HCT116 (cell line): ENCODE measurements at regions not wholly inside any gene's neighbourhood (a gene's known extent, or its start where the extent isn't known, plus 50 kb on each side); places are given as distances from the start of the nearest gene placed in this dataset.

Experiments
- ATAC-seq: fragments of 200-7000 bp; cut with Tn5 transposase; 2 replicates; pipeline ENCODE4 v1.9.1; 2020; ENCODE audit warnings: mild to moderate bottlenecking, moderate library complexity
- BruUV-seq: library from RNA; stranded (reverse); fragments of 400-500 nt; replicated peaks from 2 replicates; lab custom pipeline; 2021; lab: Mats Ljungman, UMichigan
- CTCF ChIA-PET: fragments of 300-600 bp; sonication (Branson Sonifier 250); formaldehyde crosslinking; loops from one replicate; lab custom pipeline; 2021; ENCODE audit warnings: antibody characterized with exemption; lab: Charles Lee
- POLR2A ChIA-PET: fragments of 300-600, 350-600 bp; sonication (Branson Sonifier 250); formaldehyde crosslinking; loops from one replicate; lab custom pipeline; 2021; ENCODE audit warnings: antibody characterized with exemption; lab: Charles Lee
- RAD21 ChIA-PET, 2 experiments: fragments of 300-600 bp; sonication (Branson Sonifier 250); formaldehyde crosslinking; loops; one replicate each; lab custom pipeline; 2023; ENCODE audit warnings: low total read pairs in 2 of 2; ENCODE audit not compliant: uncharacterized antibody in 2 of 2, unreplicated experiment in 2 of 2, low non-redundant PET in 1 of 2; lab: Charles Lee
- DNase-seq: peaks from one replicate; pipeline ENCODE4 v3.0.0-alpha.2; 2010; ENCODE audit warnings: low read depth, low spot score
- H2AFZ ChIP-seq: fragments of 200-600 bp; shearing (Covaris generic), sonication (generic); 2 replicates; pipeline ENCODE4 v1.6.1; 2017; ENCODE audit warnings: low read depth, mixed run types, mixed read lengths, antibody characterized with exemption, low read length; ENCODE audit not compliant: poor library complexity, severe bottlenecking
- H3K27ac ChIP-seq: 2 replicates; pipeline ENCODE4 v1.5.1; 2012; ENCODE audit warnings: low read depth, low read length
- H3K27me3 ChIP-seq: fragments of 200-600 bp; sonication (generic); 2 replicates; pipeline ENCODE4 v1.6.1; 2016; ENCODE audit warnings: mixed run types, low read length, mixed read lengths; ENCODE audit not compliant: insufficient read depth
- H3K36me3 ChIP-seq, 2 experiments: fragments of 200-500 bp in 1 of 2; fragments of 200-600 bp in 1 of 2; sonication (Bioruptor generic) in 1 of 2; sonication (generic) in 1 of 2; 2 replicates each; pipeline versions ENCODE4 v1.5.1 to v1.6.1; 2014 to 2016; ENCODE audit warnings: low read length in 2 of 2, inconsistent platforms in 1 of 2, mixed read lengths in 1 of 2, mixed run types in 1 of 2; ENCODE audit not compliant: insufficient read depth in 2 of 2, control insufficient read depth in 1 of 2
- H3K4me1 ChIP-seq, 2 experiments: fragments of 200-600 bp in 1 of 2; sonication (generic) in 1 of 2; 2 replicates each; pipeline versions ENCODE4 v1.5.1 to v1.6.1; 2012 to 2017; ENCODE audit warnings: low read length in 2 of 2, inconsistent platforms in 1 of 2, mild to moderate bottlenecking in 1 of 2, mixed read lengths in 1 of 2, mixed run types in 1 of 2, moderate library complexity in 1 of 2; ENCODE audit not compliant: insufficient read depth in 2 of 2, control insufficient read depth in 1 of 2
- H3K4me2 ChIP-seq: fragments of 200-600 bp; sonication (generic); 2 replicates; pipeline ENCODE4 v1.6.1; 2017; ENCODE audit warnings: mixed run types, low read length, mixed read lengths
- H3K4me3 ChIP-seq, 2 experiments: fragments of 200-600 bp in 1 of 2; sonication (generic) in 1 of 2; replicated peaks in 1 of 2; 2 replicates each; pipeline ENCODE4 v1.5.1; 2011 to 2016; ENCODE audit warnings: low read length in 2 of 2, control low read depth in 1 of 2, low read depth in 1 of 2, mild to moderate bottlenecking in 1 of 2, mixed read lengths in 1 of 2, mixed run types in 1 of 2
- H3K79me2 ChIP-seq: fragments of 200-600 bp; sonication (generic); 2 replicates; pipeline ENCODE4 v1.6.1; 2017; ENCODE audit warnings: mild to moderate bottlenecking, mixed run types, low read length, moderate library complexity, mixed read lengths; ENCODE audit not compliant: insufficient read depth
- H3K9ac ChIP-seq: fragments of 200-600 bp; sonication (generic); 2 replicates; pipeline ENCODE4 v1.6.1; 2016; ENCODE audit warnings: low read length, mixed read lengths
- H3K9me2 ChIP-seq: fragments of 200-600 bp; sonication (generic), shearing (Covaris generic); 2 replicates; pipeline ENCODE4 v1.6.1; 2017; ENCODE audit warnings: mixed run types, mild to moderate bottlenecking, moderate library complexity; ENCODE audit not compliant: insufficient read depth
- H3K9me3 ChIP-seq, 2 experiments: fragments of 200-500 bp in 1 of 2; fragments of 200-600 bp in 1 of 2; sonication (Bioruptor generic) in 1 of 2; sonication (generic) in 1 of 2; 2 replicates each; pipeline ENCODE4 v1.6.1; 2014 to 2017; ENCODE audit warnings: low read length in 2 of 2, mixed read lengths in 2 of 2, inconsistent platforms in 1 of 2, low read depth in 1 of 2, mild to moderate bottlenecking in 1 of 2, mixed run types in 1 of 2, moderate library complexity in 1 of 2; ENCODE audit not compliant: control insufficient read depth in 1 of 2, insufficient read depth in 1 of 2
- H4K20me1 ChIP-seq: fragments of 200-600 bp; sonication (generic), shearing (Covaris generic); 2 replicates; pipeline ENCODE4 v1.6.1; 2017; ENCODE audit warnings: mixed run types, mild to moderate bottlenecking, moderate library complexity; ENCODE audit not compliant: insufficient read depth
- CEBPB ChIP-seq: IDR thresholded peaks from 2 replicates; pipeline ENCODE4 v1.6.1; 2012; ENCODE audit warnings: low read depth
- ELF1 ChIP-seq: IDR thresholded peaks from 2 replicates; pipeline ENCODE4 v1.6.1; 2012; ENCODE audit warnings: low read depth, borderline replicate concordance
- EZH2 ChIP-seq: fragments of 200-600 bp; sonication (generic); IDR thresholded peaks from 2 replicates; pipeline ENCODE4 v1.6.1; 2017; ENCODE audit warnings: antibody characterized with exemption, mixed run types
- EZH2phosphoT487 ChIP-seq: fragments of 200-600 bp; IDR thresholded peaks from 2 replicates; pipeline ENCODE4 v1.6.1; 2018; ENCODE audit warnings: antibody characterized with exemption, borderline replicate concordance
- FOSL1 ChIP-seq: IDR thresholded peaks from 2 replicates; pipeline ENCODE4 v1.6.1; 2012; ENCODE audit warnings: low read depth
- POLR2A ChIP-seq: IDR thresholded peaks from 2 replicates; pipeline ENCODE4 v1.7.0; 2011; ENCODE audit warnings: borderline replicate concordance; ENCODE audit not compliant: insufficient read depth, insufficient read length; ENCODE audit errors: extremely low read depth
- RAD21 ChIP-seq: IDR thresholded peaks from 2 replicates; pipeline ENCODE4 v1.6.1; 2012; ENCODE audit warnings: low read depth, mild to moderate bottlenecking
- SP1 ChIP-seq: IDR thresholded peaks from 2 replicates; pipeline ENCODE4 v1.6.1; 2012; ENCODE audit warnings: low read depth
- TCF7L2 ChIP-seq: IDR thresholded peaks from 2 replicates; pipeline ENCODE4 v1.7.0; 2011; ENCODE audit warnings: borderline replicate concordance, inconsistent platforms; ENCODE audit not compliant: insufficient read depth, insufficient read length; ENCODE audit errors: extremely low read depth
- YY1 ChIP-seq: IDR thresholded peaks from 2 replicates; pipeline ENCODE4 v1.6.1; 2011; ENCODE audit warnings: low read length, low read depth, moderate library complexity, mild to moderate bottlenecking; ENCODE audit not compliant: insufficient replicate concordance; ENCODE audit errors: extremely low read depth
- ZFX ChIP-seq: fragments of 450-650 bp; IDR thresholded peaks from 2 replicates; pipeline ENCODE4 v1.6.1; 2017
- intact Hi-C: fragments of 100-400 bp; cut with micrococcal nuclease; formaldehyde crosslinking; loops from 2 replicates; pipeline ENCODE4 v1.10.0; 2022
- TF ChIP-seq, protein P1 (sequence below): IDR thresholded peaks from 2 replicates; pipeline ENCODE4 v1.6.1; 2011; ENCODE audit warnings: mild to moderate bottlenecking, low read length, moderate library complexity; ENCODE audit not compliant: insufficient replicate concordance; ENCODE audit errors: extremely low read depth
- TF ChIP-seq, protein P2 (sequence below): IDR thresholded peaks from 2 replicates; pipeline ENCODE4 v1.6.1; 2012; ENCODE audit warnings: low read depth

DNA sequence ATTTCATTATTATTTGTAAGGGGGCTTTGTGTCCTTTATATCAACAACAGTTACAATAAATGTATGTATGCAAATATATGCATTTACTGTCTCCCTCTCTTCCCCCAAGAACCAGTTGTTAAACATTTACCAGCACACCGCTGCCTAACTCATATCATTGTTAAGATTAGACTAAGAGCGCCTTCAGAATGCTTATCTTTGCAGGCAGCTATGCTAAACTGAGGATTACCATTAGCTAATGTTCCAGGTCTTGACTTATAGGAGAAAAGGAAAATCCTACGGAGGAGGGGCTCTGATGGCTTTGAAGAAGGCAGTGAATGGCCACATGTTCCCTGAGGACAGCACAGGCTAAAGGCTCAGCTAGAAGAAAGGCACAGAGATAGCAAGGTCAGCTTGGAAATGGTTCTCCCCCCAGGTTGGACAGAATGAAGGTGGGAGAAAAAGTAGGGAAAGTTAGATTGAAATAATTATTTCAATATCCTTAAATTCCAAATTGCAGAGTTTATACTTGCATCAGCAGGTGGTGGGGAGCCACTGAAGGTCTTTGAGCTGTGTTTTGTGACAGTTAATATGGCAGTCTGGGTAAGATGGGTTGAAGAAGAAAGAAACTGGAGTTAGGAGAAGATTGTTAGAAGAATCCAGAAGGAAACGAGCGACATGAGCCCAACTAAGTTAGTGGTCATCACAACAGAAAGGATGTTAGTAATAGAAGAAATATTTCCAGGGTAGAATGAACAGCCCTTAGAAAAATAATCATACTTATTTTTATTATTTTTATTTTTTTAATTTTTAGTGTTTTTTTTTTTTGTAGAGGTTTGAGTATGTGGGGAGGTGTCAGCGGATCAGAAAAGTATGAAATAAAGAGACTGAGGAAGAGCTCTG lies 87.0 kb upstream of the MAF start:
- H3K79me2 ChIP-seq = no peaks in the 10 kb centered on the region
- H3K4me1 ChIP-seq = no peaks in the 10 kb centered on the region
- ChIA-PET RAD21 (no interaction called here), CTCF (no interaction called here), POLR2A (no interaction called here)
- H2AFZ ChIP-seq = no peak overlapping the region
- DNase-seq = no peak
- no TSS peak for BruUV-seq
- no peaks in the 10 kb centered on the region for H3K36me3 ChIP-seq
- ATAC-seq = no peak
- H4K20me1 ChIP-seq = no peaks in the 10 kb centered on the region
- intact Hi-C loops = no loop called here
- H3K27me3 ChIP-seq = no peaks in the 10 kb centered on the region
- H3K9me2 ChIP-seq = no peaks in the 10 kb centered on the region
- no peak overlapping the region for H3K9ac ChIP-seq
- no peak overlapping the region for H3K4me2 ChIP-seq
- no peak overlapping the region for H3K27ac ChIP-seq
- no peak overlapping the region for H3K4me3 ChIP-seq
- TF ChIP-seq RAD21 = no peak
- H3K9me3 ChIP-seq = peaks cover 45 to 57% of the 10 kb centered on the region in 2 experiments

GRCh38 chr16:79685871-79686270 lies 85.3 kb upstream of the MAF start:
- intact Hi-C loops = no loop called here
- no peaks in the 10 kb centered on the region for H3K9me2 ChIP-seq
- ATAC-seq = no peak
- no TSS peak for BruUV-seq
- no peak overlapping the region for H3K9ac ChIP-seq
- H3K79me2 ChIP-seq = no peaks in the 10 kb centered on the region
- DNase-seq = no peak
- RAD21 ChIA-PET = no interaction called here
- no peak for TF ChIP-seq EZH2phosphoT487
- no peak for TF ChIP-seq POLR2A
- no peak for TF ChIP-seq CEBPB
- no peak for TF ChIP-seq TCF7L2
- TF ChIP-seq ELF1 = no peak
- TF ChIP-seq, protein P1, sequence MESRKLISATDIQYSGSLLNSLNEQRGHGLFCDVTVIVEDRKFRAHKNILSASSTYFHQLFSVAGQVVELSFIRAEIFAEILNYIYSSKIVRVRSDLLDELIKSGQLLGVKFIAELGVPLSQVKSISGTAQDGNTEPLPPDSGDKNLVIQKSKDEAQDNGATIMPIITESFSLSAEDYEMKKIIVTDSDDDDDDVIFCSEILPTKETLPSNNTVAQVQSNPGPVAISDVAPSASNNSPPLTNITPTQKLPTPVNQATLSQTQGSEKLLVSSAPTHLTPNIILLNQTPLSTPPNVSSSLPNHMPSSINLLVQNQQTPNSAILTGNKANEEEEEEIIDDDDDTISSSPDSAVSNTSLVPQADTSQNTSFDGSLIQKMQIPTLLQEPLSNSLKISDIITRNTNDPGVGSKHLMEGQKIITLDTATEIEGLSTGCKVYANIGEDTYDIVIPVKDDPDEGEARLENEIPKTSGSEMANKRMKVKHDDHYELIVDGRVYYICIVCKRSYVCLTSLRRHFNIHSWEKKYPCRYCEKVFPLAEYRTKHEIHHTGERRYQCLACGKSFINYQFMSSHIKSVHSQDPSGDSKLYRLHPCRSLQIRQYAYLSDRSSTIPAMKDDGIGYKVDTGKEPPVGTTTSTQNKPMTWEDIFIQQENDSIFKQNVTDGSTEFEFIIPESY = no peak
- no peak for TF ChIP-seq ZFX
- no peak for TF ChIP-seq RAD21
- TF ChIP-seq EZH2 = no peak
- TF ChIP-seq YY1 = no peak
- TF ChIP-seq, protein P2, sequence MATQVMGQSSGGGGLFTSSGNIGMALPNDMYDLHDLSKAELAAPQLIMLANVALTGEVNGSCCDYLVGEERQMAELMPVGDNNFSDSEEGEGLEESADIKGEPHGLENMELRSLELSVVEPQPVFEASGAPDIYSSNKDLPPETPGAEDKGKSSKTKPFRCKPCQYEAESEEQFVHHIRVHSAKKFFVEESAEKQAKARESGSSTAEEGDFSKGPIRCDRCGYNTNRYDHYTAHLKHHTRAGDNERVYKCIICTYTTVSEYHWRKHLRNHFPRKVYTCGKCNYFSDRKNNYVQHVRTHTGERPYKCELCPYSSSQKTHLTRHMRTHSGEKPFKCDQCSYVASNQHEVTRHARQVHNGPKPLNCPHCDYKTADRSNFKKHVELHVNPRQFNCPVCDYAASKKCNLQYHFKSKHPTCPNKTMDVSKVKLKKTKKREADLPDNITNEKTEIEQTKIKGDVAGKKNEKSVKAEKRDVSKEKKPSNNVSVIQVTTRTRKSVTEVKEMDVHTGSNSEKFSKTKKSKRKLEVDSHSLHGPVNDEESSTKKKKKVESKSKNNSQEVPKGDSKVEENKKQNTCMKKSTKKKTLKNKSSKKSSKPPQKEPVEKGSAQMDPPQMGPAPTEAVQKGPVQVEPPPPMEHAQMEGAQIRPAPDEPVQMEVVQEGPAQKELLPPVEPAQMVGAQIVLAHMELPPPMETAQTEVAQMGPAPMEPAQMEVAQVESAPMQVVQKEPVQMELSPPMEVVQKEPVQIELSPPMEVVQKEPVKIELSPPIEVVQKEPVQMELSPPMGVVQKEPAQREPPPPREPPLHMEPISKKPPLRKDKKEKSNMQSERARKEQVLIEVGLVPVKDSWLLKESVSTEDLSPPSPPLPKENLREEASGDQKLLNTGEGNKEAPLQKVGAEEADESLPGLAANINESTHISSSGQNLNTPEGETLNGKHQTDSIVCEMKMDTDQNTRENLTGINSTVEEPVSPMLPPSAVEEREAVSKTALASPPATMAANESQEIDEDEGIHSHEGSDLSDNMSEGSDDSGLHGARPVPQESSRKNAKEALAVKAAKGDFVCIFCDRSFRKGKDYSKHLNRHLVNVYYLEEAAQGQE = no peak
- no peak for TF ChIP-seq FOSL1
- TF ChIP-seq SP1 = no peak
- no peaks in the 10 kb centered on the region for H4K20me1 ChIP-seq
- H3K27ac ChIP-seq = no peak overlapping the region
- H3K36me3 ChIP-seq = no peaks in the 10 kb centered on the region
- H3K9me3 ChIP-seq = peaks cover 40 to 47% of the 10 kb centered on the region in 2 experiments
- no peaks in the 10 kb centered on the region for H3K4me1 ChIP-seq
- H3K27me3 ChIP-seq = no peaks in the 10 kb centered on the region
- H3K4me2 ChIP-seq = no peak overlapping the region
- POLR2A ChIA-PET = no interaction called here
- CTCF ChIA-PET = no interaction called here
- no peak overlapping the region for H2AFZ ChIP-seq
- H3K4me3 ChIP-seq = no peak overlapping the region
